Naive thymus-derived CD4-positive, alpha-beta T cell (primary cell): ENCODE measurements at regions not wholly inside any gene's neighbourhood (a gene's known extent, or its start where the extent isn't known, plus 50 kb on each side); places are given as distances from the start of the nearest gene placed in this dataset.

ENCODE experiments used
- ATAC-seq: fragments of 150-1000 bp; cut with Tn5 transposase; 2 replicates; pipeline ENCODE4 v1.10.0; 2021; ENCODE audit warnings: mild to moderate bottlenecking, moderate library complexity
- CTCF ChIA-PET: fragments of 350-600 bp; sonication (Branson Sonifier 250); formaldehyde crosslinking; loops from one replicate; lab custom pipeline; 2021; ENCODE audit warnings: antibody characterized with exemption; lab: Charles Lee
- POLR2A ChIA-PET: fragments of 350-600 bp; sonication (Branson Sonifier 250); formaldehyde crosslinking; loops from one replicate; lab custom pipeline; 2021; ENCODE audit warnings: antibody characterized with exemption, inconsistent platforms; lab: Charles Lee
- DNase-seq, 9 donors: peaks; one replicate each; pipeline versions ENCODE4 v3.0.0 to v3.0.0-alpha.2; 2020 to 2022; ENCODE audit warnings: mixed read lengths in 1 of 9
- H3K27ac ChIP-seq: one replicate; pipeline ENCODE4 v1.7.0; 2013; ENCODE audit warnings: mild to moderate bottlenecking, low read depth, low read length, moderate library complexity
- H3K27me3 ChIP-seq, 2 donors: one replicate each; pipeline ENCODE4 v1.7.0; 2013; ENCODE audit warnings: low read length in 2 of 2, mild to moderate bottlenecking in 2 of 2, moderate library complexity in 2 of 2; ENCODE audit not compliant: control insufficient read depth in 2 of 2, insufficient read depth in 2 of 2
- H3K36me3 ChIP-seq, 3 experiments: 1 replicate in 2 of 3; 2 replicates in 1 of 3; pipeline ENCODE4 v1.7.0; 2013; ENCODE audit warnings: low read length in 3 of 3, mild to moderate bottlenecking in 3 of 3, moderate library complexity in 1 of 3; ENCODE audit not compliant: insufficient read depth in 3 of 3, control insufficient read depth in 2 of 3
- H3K4me1 ChIP-seq, 2 donors: one replicate each; pipeline ENCODE4 v1.7.0; 2013; ENCODE audit warnings: low read length in 2 of 2, mild to moderate bottlenecking in 2 of 2, moderate library complexity in 1 of 2; ENCODE audit not compliant: control insufficient read depth in 2 of 2, insufficient read depth in 2 of 2
- H3K4me3 ChIP-seq: 2 replicates; pipeline ENCODE4 v1.7.0; 2013; ENCODE audit warnings: mild to moderate bottlenecking, low read length
- H3K9me3 ChIP-seq, 3 experiments: 1 replicate in 2 of 3; 2 replicates in 1 of 3; pipeline ENCODE4 v1.7.0; 2013; ENCODE audit warnings: low read length in 3 of 3; ENCODE audit not compliant: control insufficient read depth in 2 of 3
- H3K27ac Mint-ChIP-seq, 9 donors: one replicate each; pipeline ENCODE4 v1.8.0; 2020 to 2022; ENCODE audit warnings: mixed read lengths in 9 of 9, mild to moderate bottlenecking in 8 of 9, moderate library complexity in 5 of 9, inconsistent platforms in 2 of 9
- H3K27me3 Mint-ChIP-seq, 5 donors: one replicate each; pipeline ENCODE4 v1.8.0; 2021 to 2022; ENCODE audit warnings: mixed read lengths in 5 of 5, mild to moderate bottlenecking in 1 of 5
- H3K36me3 Mint-ChIP-seq, 5 donors: one replicate each; pipeline ENCODE4 v1.8.0; 2020 to 2022; ENCODE audit warnings: mixed read lengths in 5 of 5, mild to moderate bottlenecking in 3 of 5, inconsistent platforms in 1 of 5
- H3K4me1 Mint-ChIP-seq, 7 donors: one replicate each; pipeline ENCODE4 v1.8.0; 2020 to 2022; ENCODE audit warnings: mixed read lengths in 7 of 7, mild to moderate bottlenecking in 3 of 7, inconsistent platforms in 1 of 7
- H3K4me3 Mint-ChIP-seq, 10 donors: one replicate each; pipeline ENCODE4 v1.8.0; 2020 to 2022; ENCODE audit warnings: mild to moderate bottlenecking in 10 of 10, mixed read lengths in 10 of 10, moderate library complexity in 6 of 10, inconsistent platforms in 2 of 10
- H3K9me3 Mint-ChIP-seq, 11 donors: one replicate each; pipeline ENCODE4 v1.8.0; 2020 to 2022; ENCODE audit warnings: mixed read lengths in 11 of 11, mild to moderate bottlenecking in 4 of 11, inconsistent platforms in 1 of 11, moderate library complexity in 1 of 11
- intact Hi-C, 2 donors: fragments of 100-400 bp; cut with micrococcal nuclease; formaldehyde crosslinking; loops; one replicate each; pipeline ENCODE4 v1.15.1; 2023

GRCh38 chr4:52251864-52252263 lies 200.8 kb downstream of the SPATA18 start:
- H3K36me3 Mint-ChIP-seq: no peaks in the 10 kb centered on the region
- no peak overlapping the region for H3K27ac Mint-ChIP-seq
- Histone ChIP-seq H3K27ac (no peak overlapping the region), H3K4me1 (no peaks in the 10 kb centered on the region), H3K9me3 (peaks cover 0 to 9% (median 0%) of the 10 kb centered on the region in 3 experiments), H3K4me3 (no peak overlapping the region), H3K27me3 (no peaks in the 10 kb centered on the region), H3K36me3 (no peaks in the 10 kb centered on the region)
- ChIA-PET CTCF (no interaction called here), POLR2A (no interaction called here)
- no peaks in the 10 kb centered on the region for H3K4me1 Mint-ChIP-seq
- no peak overlapping the region for H3K4me3 Mint-ChIP-seq
- ATAC-seq (no peak), DNase-seq (no peak)
- peaks cover 0 to 3% (median 0%) of the 10 kb centered on the region in 5 donors for H3K27me3 Mint-ChIP-seq
- intact Hi-C loops: no loop called here
- H3K9me3 Mint-ChIP-seq: peaks cover 3 to 14% (median 8%) of the 10 kb centered on the region in 11 donors

- ATAC-seq (no peak), DNase-seq (no peak)
- Mint-ChIP-seq H3K4me1 (no peaks in the 10 kb centered on the region), H3K4me3 (no peak overlapping the region), H3K27me3 (peaks cover 0 to 3% (median 0%) of the 10 kb centered on the region in 5 donors), H3K27ac (no peak overlapping the region), H3K36me3 (no peaks in the 10 kb centered on the region), H3K9me3 (peaks cover 3 to 14% (median 8%) of the 10 kb centered on the region in 11 donors)
- peaks cover 0 to 9% (median 0%) of the 10 kb centered on the region in 3 experiments for H3K9me3 ChIP-seq
- no peak overlapping the region for H3K27ac ChIP-seq
- POLR2A ChIA-PET: no interaction called here
- no peak overlapping the region for H3K4me3 ChIP-seq
- CTCF ChIA-PET: no interaction called here
- no peaks in the 10 kb centered on the region for H3K36me3 ChIP-seq
- no peaks in the 10 kb centered on the region for H3K27me3 ChIP-seq
- intact Hi-C loops: no loop called here
- H3K4me1 ChIP-seq: no peaks in the 10 kb centered on the region
These were observed 201.9 kb downstream of the SPATA18 start for GRCh38 chr4:52253025-52253424.

- Mint-ChIP-seq H3K27me3 (peaks cover 0 to 5% (median 0%) of the 10 kb centered on the region in 5 donors), H3K36me3 (no peaks in the 10 kb centered on the region), H3K27ac (no peak overlapping the region), H3K4me3 (no peak overlapping the region), H3K4me1 (no peaks in the 10 kb centered on the region), H3K9me3 (peaks cover 1 to 11% (median 7%) of the 10 kb centered on the region in 11 donors)
- Histone ChIP-seq H3K27ac (no peak overlapping the region), H3K9me3 (peaks cover 0 to 9% (median 0%) of the 10 kb centered on the region in 3 experiments), H3K36me3 (no peaks in the 10 kb centered on the region), H3K27me3 (no peaks in the 10 kb centered on the region), H3K4me3 (no peak overlapping the region), H3K4me1 (no peaks in the 10 kb centered on the region)
- no peak for DNase-seq
- POLR2A ChIA-PET: no interaction called here
- CTCF ChIA-PET: no interaction called here
- ATAC-seq: no peak
- intact Hi-C loops: no loop called here
These were observed 205.4 kb downstream of the SPATA18 start for GRCh38 chr4:52256522-52256921.

GRCh38 chr4:52259978-52260377 lies 208.9 kb downstream of the SPATA18 start:
- CTCF ChIA-PET: no interaction called here
- H3K27me3 ChIP-seq: no peaks in the 10 kb centered on the region
- H3K36me3 ChIP-seq: no peaks in the 10 kb centered on the region
- no peak overlapping the region for H3K27ac Mint-ChIP-seq
- peaks cover 0 to 5% (median 0%) of the 10 kb centered on the region in 5 donors for H3K27me3 Mint-ChIP-seq
- H3K4me1 ChIP-seq: no peaks in the 10 kb centered on the region
- H3K27ac ChIP-seq: no peak overlapping the region
- H3K36me3 Mint-ChIP-seq: no peaks in the 10 kb centered on the region
- H3K4me3 ChIP-seq: no peak overlapping the region
- intact Hi-C loops: no loop called here
- H3K9me3 ChIP-seq: no peaks in the 10 kb centered on the region
- no peak for DNase-seq
- POLR2A ChIA-PET: no interaction called here
- ATAC-seq: no peak
- H3K9me3 Mint-ChIP-seq: peaks cover 0 to 8% (median 0%) of the 10 kb centered on the region in 11 donors
- no peaks in the 10 kb centered on the region for H3K4me1 Mint-ChIP-seq
- no peak overlapping the region for H3K4me3 Mint-ChIP-seq

- H3K4me3 ChIP-seq: no peak overlapping the region
- CTCF ChIA-PET: no interaction called here
- no peaks in the 10 kb centered on the region for H3K36me3 Mint-ChIP-seq
- no peak overlapping the region for H3K27ac Mint-ChIP-seq
- no peak overlapping the region for H3K27ac ChIP-seq
- H3K4me1 ChIP-seq: no peaks in the 10 kb centered on the region
- POLR2A ChIA-PET: no interaction called here
- H3K27me3 ChIP-seq: no peaks in the 10 kb centered on the region
- no peaks in the 10 kb centered on the region for H3K9me3 ChIP-seq
- ATAC-seq: no peak
- peaks cover 0 to 8% (median 0%) of the 10 kb centered on the region in 11 donors for H3K9me3 Mint-ChIP-seq
- H3K27me3 Mint-ChIP-seq: peaks cover 0 to 5% (median 0%) of the 10 kb centered on the region in 5 donors
- H3K4me1 Mint-ChIP-seq: no peaks in the 10 kb centered on the region
- DNase-seq: no peak
- intact Hi-C loops: no loop called here
- no peak overlapping the region for H3K4me3 Mint-ChIP-seq
- H3K36me3 ChIP-seq: no peaks in the 10 kb centered on the region
These were observed 209.6 kb downstream of the SPATA18 start for GRCh38 chr4:52260514-52261210.

- ATAC-seq (no peak), DNase-seq (no peak)
- Histone ChIP-seq H3K4me3 (no peak overlapping the region), H3K4me1 (no peaks in the 10 kb centered on the region), H3K27ac (no peak overlapping the region), H3K27me3 (no peaks in the 10 kb centered on the region), H3K36me3 (no peaks in the 10 kb centered on the region), H3K9me3 (no peaks in the 10 kb centered on the region)
- ChIA-PET POLR2A (no interaction called here), CTCF (no interaction called here)
- H3K9me3 Mint-ChIP-seq: peaks cover 0 to 6% (median 0%) of the 10 kb centered on the region in 11 donors
- H3K4me3 Mint-ChIP-seq: no peak overlapping the region
- H3K36me3 Mint-ChIP-seq: no peaks in the 10 kb centered on the region
- no peak overlapping the region for H3K27ac Mint-ChIP-seq
- intact Hi-C loops: no loop called here
- H3K4me1 Mint-ChIP-seq: peaks cover 0 to 2% (median 0%) of the 10 kb centered on the region in 7 donors
- peaks cover 0 to 5% (median 0%) of the 10 kb centered on the region in 5 donors for H3K27me3 Mint-ChIP-seq
These were observed 212.5 kb downstream of the SPATA18 start for GRCh38 chr4:52263607-52264006.
